Upper lobe of left lung (tissue), 4 donors: ENCODE measurements at regions not wholly inside any gene's neighbourhood (a gene's known extent, or its start where the extent isn't known, plus 50 kb on each side); places are given as distances from the start of the nearest gene placed in this dataset.

Source experiments
- EP300 ChIP-seq, 4 donors: sonication (generic); formaldehyde crosslinking; IDR thresholded peaks; one replicate each; pipeline ENCODE4 v1.5.1; 2017; ENCODE audit warnings: antibody characterized with exemption in 4 of 4, control low read depth in 2 of 4
- POLR2A ChIP-seq, 4 donors: fragments of 450-650 bp; IDR thresholded peaks; one replicate each; pipeline ENCODE4 v1.5.1; 2016 to 2017; ENCODE audit warnings: antibody characterized with exemption in 4 of 4, mild to moderate bottlenecking in 2 of 4
- POLR2AphosphoS5 ChIP-seq, 2 donors: sonication (generic); formaldehyde crosslinking; IDR thresholded peaks; one replicate each; pipeline ENCODE4 v1.5.1; 2017; ENCODE audit warnings: antibody characterized with exemption in 2 of 2
- TF ChIP-seq, protein P1 (sequence below), 6 experiments: fragments of 450-650 bp in 4 of 6; fragments of 200-600 bp in 2 of 6; sonication (generic) in 2 of 6; IDR thresholded peaks; one replicate each; pipeline ENCODE4 v1.5.1; 2016 to 2019; ENCODE audit warnings: antibody characterized with exemption in 6 of 6

- TF ChIP-seq, protein P1, sequence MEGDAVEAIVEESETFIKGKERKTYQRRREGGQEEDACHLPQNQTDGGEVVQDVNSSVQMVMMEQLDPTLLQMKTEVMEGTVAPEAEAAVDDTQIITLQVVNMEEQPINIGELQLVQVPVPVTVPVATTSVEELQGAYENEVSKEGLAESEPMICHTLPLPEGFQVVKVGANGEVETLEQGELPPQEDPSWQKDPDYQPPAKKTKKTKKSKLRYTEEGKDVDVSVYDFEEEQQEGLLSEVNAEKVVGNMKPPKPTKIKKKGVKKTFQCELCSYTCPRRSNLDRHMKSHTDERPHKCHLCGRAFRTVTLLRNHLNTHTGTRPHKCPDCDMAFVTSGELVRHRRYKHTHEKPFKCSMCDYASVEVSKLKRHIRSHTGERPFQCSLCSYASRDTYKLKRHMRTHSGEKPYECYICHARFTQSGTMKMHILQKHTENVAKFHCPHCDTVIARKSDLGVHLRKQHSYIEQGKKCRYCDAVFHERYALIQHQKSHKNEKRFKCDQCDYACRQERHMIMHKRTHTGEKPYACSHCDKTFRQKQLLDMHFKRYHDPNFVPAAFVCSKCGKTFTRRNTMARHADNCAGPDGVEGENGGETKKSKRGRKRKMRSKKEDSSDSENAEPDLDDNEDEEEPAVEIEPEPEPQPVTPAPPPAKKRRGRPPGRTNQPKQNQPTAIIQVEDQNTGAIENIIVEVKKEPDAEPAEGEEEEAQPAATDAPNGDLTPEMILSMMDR (IDR thresholded peaks at IDR 0.05): no peak
- TF ChIP-seq POLR2A (IDR thresholded peaks at IDR 0.05) (peak in 1 of 4 donors; percentile 42), EP300 (IDR thresholded peaks at IDR 0.05) (no peak), POLR2AphosphoS5 (IDR thresholded peaks at IDR 0.05) (peak in 1 of 2 donors; percentile 11)
Observed at GRCh38 chr13:33728271-33729037, 89.5 kb upstream of the RFC3 start.
